OCI-LY1 (cell line): ENCODE measurements at regions not wholly inside any gene's neighbourhood (a gene's known extent, or its start where the extent isn't known, plus 50 kb on each side); places are given as distances from the start of the nearest gene placed in this dataset.

ENCODE experiments used
- H2AFZ ChIP-seq: fragments of 200-600 bp; sonication (generic), shearing (Covaris generic); 2 replicates; pipeline ENCODE4 v1.6.0; 2014; ENCODE audit warnings: antibody characterized with exemption, mild to moderate bottlenecking, low read length
- H3F3A ChIP-seq: fragments of 200-600 bp; sonication (generic), shearing (Covaris generic); 2 replicates; pipeline ENCODE4 v1.6.0; 2014; ENCODE audit warnings: mild to moderate bottlenecking, antibody characterized with exemption, low read length, moderate library complexity; ENCODE audit not compliant: insufficient read depth
- H3K27ac ChIP-seq: fragments of 200-600 bp; sonication (generic); 2 replicates; pipeline ENCODE4 v1.5.1; 2014; ENCODE audit warnings: low read length, mixed run types, mild to moderate bottlenecking, low read depth; ENCODE audit not compliant: poor library complexity, severe bottlenecking
- H3K27me3 ChIP-seq: fragments of 200-600 bp; sonication (generic); 2 replicates; pipeline ENCODE4 v1.6.0; 2014; ENCODE audit warnings: antibody characterized with exemption, mild to moderate bottlenecking, low read length, moderate library complexity; ENCODE audit not compliant: insufficient read depth
- H3K36me3 ChIP-seq: fragments of 200-600 bp; sonication (generic); 2 replicates; pipeline ENCODE4 v1.6.1; 2014; ENCODE audit warnings: mild to moderate bottlenecking, antibody characterized with exemption, low read length, moderate library complexity, mixed read lengths; ENCODE audit not compliant: insufficient read depth
- H3K4me1 ChIP-seq: fragments of 200-600 bp; sonication (generic); 2 replicates; pipeline ENCODE4 v1.5.1; 2014; ENCODE audit warnings: mild to moderate bottlenecking, low read length, moderate library complexity; ENCODE audit not compliant: insufficient read depth, severe bottlenecking
- H3K4me2 ChIP-seq: fragments of 200-600 bp; sonication (generic), shearing (Covaris generic); 2 replicates; pipeline ENCODE4 v1.6.1; 2014; ENCODE audit warnings: low read length
- H3K4me3 ChIP-seq: fragments of 200-600 bp; sonication (generic); 2 replicates; pipeline ENCODE4 v1.5.1; 2014; ENCODE audit warnings: low read length, low read depth, mild to moderate bottlenecking, mixed read lengths; ENCODE audit not compliant: poor library complexity, severe bottlenecking
- H3K79me2 ChIP-seq: fragments of 200-600 bp; shearing (Covaris generic); 2 replicates; pipeline ENCODE4 v1.6.1; 2016; ENCODE audit warnings: mixed run types, low read length, mixed read lengths; ENCODE audit not compliant: insufficient read depth
- H3K9ac ChIP-seq: fragments of 200-600 bp; sonication (generic), shearing (Covaris generic); 2 replicates; pipeline ENCODE4 v1.6.1; 2014; ENCODE audit warnings: mild to moderate bottlenecking, low read length, mixed read lengths
- H3K9me2 ChIP-seq: fragments of 200-600 bp; sonication (generic), shearing (Covaris generic); 2 replicates; pipeline ENCODE4 v1.6.1; 2014; ENCODE audit warnings: low read depth, mild to moderate bottlenecking, low read length, mixed read lengths
- H3K9me3 ChIP-seq: fragments of 200-600 bp; shearing (Covaris generic); 2 replicates; pipeline ENCODE4 v1.6.1; 2014; ENCODE audit warnings: low read length, mixed read lengths
- H4K20me1 ChIP-seq: fragments of 200-600 bp; sonication (generic), shearing (Covaris generic); 2 replicates; pipeline ENCODE4 v1.6.0; 2016; ENCODE audit warnings: mild to moderate bottlenecking, low read length; ENCODE audit not compliant: insufficient read depth
- EZH2 ChIP-seq: fragments of 200-600 bp; sonication (generic), shearing (Covaris generic); IDR thresholded peaks from 2 replicates; pipeline ENCODE4 v1.8.0; 2017; ENCODE audit warnings: borderline replicate concordance, mixed run types, mild to moderate bottlenecking, antibody characterized with exemption, low read length, moderate library complexity, mixed read lengths
- TF ChIP-seq, protein P1 (sequence below): fragments of 200-600 bp; sonication (generic), shearing (Covaris generic); IDR thresholded peaks from 2 replicates; pipeline ENCODE4 v1.5.1; 2017; ENCODE audit warnings: mild to moderate bottlenecking, antibody characterized with exemption, low read length, moderate library complexity, mixed read lengths

DNA sequence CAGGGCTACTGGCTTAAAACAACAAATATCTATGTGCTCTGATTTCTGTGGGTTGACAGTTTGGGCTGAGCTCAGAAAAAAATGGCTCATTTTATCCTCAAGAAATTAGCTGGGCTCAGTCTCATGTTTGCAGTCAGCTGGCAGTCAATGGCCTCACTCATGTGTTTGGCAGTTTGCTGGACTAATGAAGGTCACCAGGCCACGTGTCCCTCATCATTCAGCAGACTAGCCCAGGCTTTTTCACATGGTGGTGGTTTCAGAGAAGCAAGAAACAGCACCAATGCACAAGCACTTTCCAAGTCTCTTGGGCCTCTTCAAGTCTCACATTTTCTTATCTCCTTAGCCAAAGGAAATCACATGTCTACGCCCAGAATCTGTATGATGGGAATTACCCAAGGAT is 478.3 kb upstream of the PPP2R3A start:
- Histone ChIP-seq H3K9me3 (no peaks in the 10 kb centered on the region), H2AFZ (no peak overlapping the region), H3K4me1 (no peaks in the 10 kb centered on the region), H3K9ac (no peak overlapping the region), H3K79me2 (no peaks in the 10 kb centered on the region), H3K4me2 (no peak overlapping the region), H3F3A (no peaks in the 10 kb centered on the region), H3K36me3 (no peaks in the 10 kb centered on the region), H4K20me1 (no peaks in the 10 kb centered on the region), H3K9me2 (no peaks in the 10 kb centered on the region), H3K4me3 (no peak overlapping the region), H3K27me3 (no peaks in the 10 kb centered on the region), H3K27ac (no peak overlapping the region)
- TF ChIP-seq EZH2, result no peak
- TF ChIP-seq, protein P1, sequence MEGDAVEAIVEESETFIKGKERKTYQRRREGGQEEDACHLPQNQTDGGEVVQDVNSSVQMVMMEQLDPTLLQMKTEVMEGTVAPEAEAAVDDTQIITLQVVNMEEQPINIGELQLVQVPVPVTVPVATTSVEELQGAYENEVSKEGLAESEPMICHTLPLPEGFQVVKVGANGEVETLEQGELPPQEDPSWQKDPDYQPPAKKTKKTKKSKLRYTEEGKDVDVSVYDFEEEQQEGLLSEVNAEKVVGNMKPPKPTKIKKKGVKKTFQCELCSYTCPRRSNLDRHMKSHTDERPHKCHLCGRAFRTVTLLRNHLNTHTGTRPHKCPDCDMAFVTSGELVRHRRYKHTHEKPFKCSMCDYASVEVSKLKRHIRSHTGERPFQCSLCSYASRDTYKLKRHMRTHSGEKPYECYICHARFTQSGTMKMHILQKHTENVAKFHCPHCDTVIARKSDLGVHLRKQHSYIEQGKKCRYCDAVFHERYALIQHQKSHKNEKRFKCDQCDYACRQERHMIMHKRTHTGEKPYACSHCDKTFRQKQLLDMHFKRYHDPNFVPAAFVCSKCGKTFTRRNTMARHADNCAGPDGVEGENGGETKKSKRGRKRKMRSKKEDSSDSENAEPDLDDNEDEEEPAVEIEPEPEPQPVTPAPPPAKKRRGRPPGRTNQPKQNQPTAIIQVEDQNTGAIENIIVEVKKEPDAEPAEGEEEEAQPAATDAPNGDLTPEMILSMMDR, result no peak

DNA sequence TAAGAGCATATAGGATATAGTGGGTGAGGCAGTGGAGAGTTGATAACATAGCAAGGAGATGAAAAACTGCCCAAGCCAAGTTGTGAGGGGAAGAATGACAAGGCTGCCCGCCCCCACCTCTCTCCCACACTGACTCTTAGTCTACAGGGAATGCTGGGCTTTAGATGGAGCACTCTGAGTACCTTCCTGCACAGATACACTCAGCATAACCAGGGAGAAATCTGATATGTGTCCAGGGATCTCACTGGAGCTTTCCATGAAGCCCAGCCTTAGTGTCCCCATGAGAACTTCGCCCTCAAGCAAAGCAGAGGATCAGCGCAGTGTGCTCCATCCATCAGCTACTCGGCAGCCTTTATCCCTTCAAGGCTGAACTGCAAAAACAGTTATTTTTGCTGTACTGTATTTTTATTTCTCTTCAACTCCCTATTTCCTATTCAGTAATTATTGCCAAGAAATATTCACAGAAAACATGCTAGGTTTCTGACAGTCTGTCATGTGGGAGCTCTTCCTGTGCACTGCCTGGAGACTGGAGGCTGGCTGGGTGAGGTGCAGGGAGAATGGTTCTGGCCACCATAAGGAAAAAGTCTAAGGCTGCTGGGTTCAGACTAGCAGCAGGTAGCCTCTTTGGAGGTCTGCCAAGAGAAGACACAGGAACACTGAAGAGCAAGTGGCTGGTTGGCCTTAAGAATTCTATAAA is 475.2 kb upstream of the PPP2R3A start:
- no peak overlapping the region for H3K9ac ChIP-seq
- no peaks in the 10 kb centered on the region for H3K79me2 ChIP-seq
- H3K4me3 ChIP-seq, result no peak overlapping the region
- no peaks in the 10 kb centered on the region for H3K9me3 ChIP-seq
- no peaks in the 10 kb centered on the region for H3F3A ChIP-seq
- H3K36me3 ChIP-seq, result no peaks in the 10 kb centered on the region
- H3K4me1 ChIP-seq, result no peaks in the 10 kb centered on the region
- no peak overlapping the region for H2AFZ ChIP-seq
- H3K9me2 ChIP-seq, result no peaks in the 10 kb centered on the region
- H3K27ac ChIP-seq, result no peak overlapping the region
- 0 out of 2 replicates have a peak, but pooled peaks cover 4% of the 10 kb centered on the region for H3K27me3 ChIP-seq
- TF ChIP-seq EZH2, result no peak
- TF ChIP-seq, protein P1, result no peak
- no peak overlapping the region for H3K4me2 ChIP-seq
- no peaks in the 10 kb centered on the region for H4K20me1 ChIP-seq

DNA sequence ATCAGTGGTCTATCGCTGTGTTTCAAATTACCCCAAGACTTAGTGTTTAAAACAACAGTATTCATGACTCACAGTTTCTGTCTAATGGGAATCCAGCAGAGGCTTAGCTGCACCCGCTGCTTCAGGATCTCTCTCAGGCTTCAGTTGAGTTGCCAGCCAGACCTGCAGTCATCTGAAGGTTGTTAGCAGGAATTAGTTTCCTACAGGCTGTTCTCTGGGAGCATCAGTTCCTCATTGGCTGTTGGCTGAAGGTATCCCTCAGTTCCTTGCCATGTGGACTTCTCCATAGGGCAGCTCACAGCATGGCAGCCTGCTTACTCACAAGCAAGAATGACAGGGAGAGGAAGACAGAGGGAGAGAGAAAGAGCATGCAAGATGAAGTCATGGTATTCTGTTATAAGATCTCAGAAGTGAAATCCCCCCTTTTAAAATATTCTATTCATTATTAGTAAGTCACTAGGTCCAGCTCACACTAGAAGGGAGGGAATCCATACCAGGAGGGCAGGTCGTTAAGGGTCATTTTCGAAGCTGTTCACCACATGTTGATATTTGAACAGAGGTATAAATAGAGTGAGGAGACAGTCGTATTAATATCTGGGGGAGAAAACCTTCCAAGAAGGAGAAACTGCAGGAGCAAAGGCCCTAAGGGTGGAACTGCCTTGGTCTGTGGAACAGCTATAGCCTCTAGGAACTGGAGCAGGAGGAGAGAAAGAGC is 473.9 kb upstream of the PPP2R3A start:
- H2AFZ ChIP-seq, result no peak overlapping the region
- H3K27ac ChIP-seq, result no peak overlapping the region
- no peak for TF ChIP-seq EZH2
- TF ChIP-seq, protein P1, result no peak

More for the DNA sequence above, 473.9 kb upstream of the PPP2R3A start:
- Histone ChIP-seq H3K4me1 (no peaks in the 10 kb centered on the region), H3K4me2 (no peak overlapping the region), H3K4me3 (no peak overlapping the region), H3F3A (no peaks in the 10 kb centered on the region), H3K36me3 (no peaks in the 10 kb centered on the region), H4K20me1 (no peaks in the 10 kb centered on the region), H3K9ac (no peak overlapping the region), H3K9me3 (no peaks in the 10 kb centered on the region), H3K9me2 (no peaks in the 10 kb centered on the region), H3K27me3 (0 out of 2 replicates have a peak, but pooled peaks cover 4% of the 10 kb centered on the region), H3K79me2 (no peaks in the 10 kb centered on the region)
